ENCODE measurements at regions not wholly inside any gene's neighbourhood (a gene's known extent, or its start where the extent isn't known, plus 50 kb on each side); places are given as distances from the start of the nearest gene placed in this dataset.

- no peak for TF ChIP-seq EP300 (IDR thresholded peaks at IDR 0.05)
- TF ChIP-seq CTCF (IDR thresholded peaks at IDR 0.05): no peak
These were observed 147.5 kb upstream of the SOX2 start for GRCh38 chr3:181564222-181564621.
